NCI-H82 (cell line): ENCODE measurements at regions not wholly inside any gene's neighbourhood (a gene's known extent, or its start where the extent isn't known, plus 50 kb on each side); places are given as distances from the start of the nearest gene placed in this dataset.
"Not testable (repeated sequence)": the region's sequence is repeated elsewhere in the genome, so short reads cannot be mapped to it uniquely, and the experiment has no call there.

Source experiments
- DNase-seq: peaks from one replicate; lab custom pipeline; 2025; lab: John Stamatoyannopoulos, UW

DNA sequence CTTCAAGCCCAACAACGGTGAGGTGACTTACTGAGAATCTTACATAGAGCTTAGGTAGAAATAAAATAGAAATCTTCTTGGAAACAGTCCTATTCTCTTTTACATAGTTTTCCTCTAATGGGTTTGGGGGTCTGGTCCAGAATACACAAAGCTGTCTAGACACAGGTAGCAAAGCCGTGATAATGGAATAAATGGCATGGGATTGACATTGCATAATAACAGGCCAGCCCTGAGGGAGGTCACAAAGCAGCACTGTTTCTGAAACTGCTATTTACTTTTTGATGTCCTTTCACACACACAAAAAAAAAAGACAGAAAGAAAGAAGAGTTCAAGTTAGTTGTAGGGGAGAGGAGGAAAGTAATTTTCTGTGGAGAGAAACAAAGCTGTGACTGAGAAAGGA is 364.8 kb upstream of the SORCS1 start:
- no peak for DNase-seq

DNA sequence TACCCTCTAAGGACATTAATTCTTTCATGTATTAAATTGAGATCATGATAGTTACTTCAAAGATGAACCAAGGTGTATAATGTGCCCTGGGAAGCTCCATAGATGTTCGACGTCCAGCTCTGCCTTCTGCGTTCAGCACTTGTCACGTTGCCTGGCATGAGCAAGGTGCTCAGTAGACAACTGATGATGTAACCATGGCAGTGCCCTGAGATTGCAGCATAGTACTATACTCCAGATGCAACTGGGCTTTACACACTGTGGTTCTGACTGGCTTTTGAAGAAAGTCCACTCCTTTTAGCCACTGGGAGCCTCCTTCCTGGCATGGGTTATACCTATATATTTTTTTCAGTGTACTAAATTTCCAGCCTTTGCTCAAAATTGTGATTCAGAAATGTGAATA is 355.8 kb upstream of the SORCS1 start:
- no peak for DNase-seq

DNA sequence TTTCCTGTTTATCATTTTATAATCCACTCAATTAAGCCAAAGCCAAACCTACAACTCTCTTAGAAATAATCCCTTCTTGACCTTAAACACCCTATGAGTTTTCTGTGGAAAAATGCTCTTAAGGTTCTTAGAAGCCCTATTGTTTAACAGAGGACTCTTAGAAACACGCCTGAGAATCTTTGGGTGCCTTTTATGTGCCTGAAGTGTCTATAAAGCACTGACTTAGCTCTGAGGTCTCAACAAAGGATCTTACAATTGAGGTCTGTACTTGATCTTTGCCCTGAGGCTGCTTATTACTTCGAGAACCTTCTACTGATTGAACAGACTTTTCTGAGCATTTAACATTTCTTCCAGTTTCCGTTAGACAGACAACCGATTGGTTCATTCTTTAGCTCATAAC is 353.3 kb upstream of the SORCS1 start:
- no peak for DNase-seq

DNA sequence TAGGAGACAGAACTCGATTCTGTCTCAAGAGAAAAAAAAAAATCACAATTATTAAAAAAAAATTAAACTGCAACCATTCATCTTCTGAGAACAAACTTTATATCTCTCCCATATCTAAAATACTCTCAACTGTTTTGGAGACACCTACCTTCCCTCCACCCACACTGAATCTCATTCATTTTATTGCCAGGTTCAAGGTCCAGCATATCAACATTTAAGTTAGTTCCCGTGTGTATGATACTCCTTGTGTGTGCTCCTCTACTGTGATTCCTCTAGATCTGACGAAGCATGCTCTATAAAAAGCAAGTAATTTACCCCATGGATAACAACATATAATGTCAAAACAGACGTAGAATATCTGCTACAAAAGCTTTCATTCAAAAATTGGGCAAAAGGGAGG is 351.8 kb upstream of the SORCS1 start:
- no peak for DNase-seq

DNA sequence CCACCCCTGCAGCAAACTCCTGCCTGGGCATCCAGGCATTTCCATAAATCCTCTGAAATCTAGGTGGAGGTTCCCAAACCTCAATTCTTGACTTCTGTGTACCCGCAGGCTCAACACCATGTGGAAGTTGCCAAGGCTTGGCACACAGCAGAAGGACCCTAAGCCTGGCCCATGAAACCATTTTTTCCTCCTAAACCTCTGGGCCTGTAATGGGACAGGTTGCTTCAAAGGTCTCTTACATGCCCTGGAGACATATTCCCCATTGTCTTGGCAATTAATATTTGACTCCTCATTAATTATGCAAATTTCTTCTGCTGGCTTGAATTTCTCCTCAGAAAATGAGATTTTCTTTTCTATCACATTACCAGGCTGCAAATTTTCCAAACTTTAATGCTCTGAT is 339.5 kb upstream of the SORCS1 start:
- not testable (repeated sequence) for DNase-seq

DNA sequence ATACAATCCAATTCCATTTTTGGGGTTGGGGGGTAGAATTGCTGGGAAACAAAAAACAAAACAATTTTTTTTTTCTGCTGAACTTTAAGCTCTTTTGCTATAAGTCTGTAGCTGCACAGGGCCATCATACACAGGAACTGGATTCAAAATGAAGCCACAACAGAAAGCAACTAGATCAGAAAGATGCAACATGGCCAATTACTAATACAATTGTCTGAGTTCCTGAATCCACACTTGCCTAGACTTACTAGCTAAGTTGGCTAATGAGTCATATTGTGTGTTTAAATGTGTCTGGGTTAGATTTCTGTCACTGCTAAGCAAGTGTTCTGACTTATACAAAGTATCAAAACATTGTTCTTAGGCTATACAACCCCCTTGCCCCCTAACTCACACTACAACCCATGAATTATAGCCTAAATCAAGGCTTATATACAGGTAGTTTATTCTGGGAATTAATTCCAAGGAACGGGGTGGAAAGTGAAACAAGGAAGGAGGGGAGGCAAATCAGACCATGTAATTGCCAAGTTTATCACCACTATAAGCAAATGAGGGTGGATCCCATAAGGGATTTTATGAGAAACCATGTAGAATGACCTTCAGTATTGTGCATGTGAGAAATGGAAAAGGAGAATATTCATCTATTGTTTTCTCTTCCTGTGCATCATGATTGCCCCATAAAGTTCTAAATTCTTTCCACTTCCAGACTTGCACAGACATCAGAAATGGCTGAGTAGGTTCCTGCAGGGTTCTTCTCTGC is 337.9 kb upstream of the SORCS1 start:
- DNase-seq: no peak

DNA sequence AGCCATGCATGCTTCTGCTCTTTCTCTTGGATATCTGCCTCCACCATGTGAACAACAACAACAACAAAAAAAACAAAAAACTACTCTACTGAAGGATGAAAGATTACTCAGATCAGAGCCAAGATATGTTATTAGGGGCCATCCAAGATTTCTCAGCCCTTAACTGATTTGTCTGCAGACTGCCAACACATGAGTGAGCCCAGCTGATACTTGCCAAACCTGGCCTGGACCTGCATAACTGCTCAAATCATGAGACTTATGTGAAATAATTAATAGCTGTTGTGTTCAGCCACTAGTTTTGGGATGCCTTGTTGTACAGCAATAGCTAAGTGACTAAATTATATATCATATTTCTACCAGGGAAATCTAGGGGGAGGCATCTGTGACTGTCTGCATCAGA is 334.5 kb upstream of the SORCS1 start:
- no peak for DNase-seq

DNA sequence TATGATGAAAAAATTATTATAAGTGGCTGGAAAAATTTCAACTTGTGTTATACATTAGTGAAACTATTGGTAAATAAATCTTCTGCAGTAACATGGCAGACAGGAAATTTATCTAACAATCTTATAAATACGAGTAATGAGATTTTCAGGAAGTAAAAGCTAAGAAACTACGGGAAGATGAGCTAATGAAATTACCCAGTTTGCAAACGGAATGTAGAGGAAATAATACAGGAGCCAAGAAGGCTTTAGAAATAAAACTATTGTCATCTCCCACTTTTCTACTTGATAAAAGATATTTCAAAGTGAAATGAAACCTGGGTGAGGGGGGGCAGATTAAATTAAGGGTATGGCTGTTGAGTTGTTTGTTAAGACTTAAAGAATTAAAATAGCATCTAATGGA is 332.5 kb upstream of the SORCS1 start:
- DNase-seq: no peak

DNA sequence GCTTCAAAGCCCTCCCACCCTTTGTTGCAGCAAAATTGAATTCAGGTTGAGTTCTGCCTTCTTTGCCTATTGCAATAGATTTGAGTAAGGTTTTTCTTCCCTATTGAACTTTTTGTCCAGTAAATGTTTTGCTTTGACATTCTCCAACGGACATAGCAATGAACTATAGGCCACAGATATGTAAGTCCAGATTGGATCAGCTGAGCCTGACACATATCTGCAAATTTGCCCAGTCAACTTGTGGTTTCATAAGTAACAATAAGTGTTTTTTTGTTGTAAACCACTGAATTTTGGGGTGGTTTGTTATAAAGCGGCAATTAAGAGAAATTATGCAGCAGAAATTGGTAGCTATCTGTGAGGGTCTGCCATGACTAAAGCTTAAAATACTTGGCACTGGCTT is 332.1 kb upstream of the SORCS1 start:
- DNase-seq: no peak

DNA sequence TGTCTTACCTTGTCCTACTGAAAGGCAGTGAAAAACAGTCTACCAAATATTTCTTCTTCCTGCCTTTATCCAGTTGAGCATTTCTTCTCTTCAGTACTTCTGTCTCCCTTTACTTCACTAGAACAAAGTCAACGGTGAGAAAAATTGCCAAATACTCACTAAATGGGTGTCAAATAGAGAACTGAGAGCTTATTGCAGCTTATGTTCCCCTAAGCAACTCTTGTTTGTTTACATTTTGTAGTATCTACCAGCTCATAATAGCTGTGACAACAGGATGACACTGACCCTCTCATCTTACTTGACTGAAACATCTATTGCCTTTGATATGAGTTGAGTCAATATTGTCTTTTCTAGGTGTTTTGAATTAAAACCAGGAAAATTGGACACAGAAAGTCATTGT is 327.9 kb upstream of the SORCS1 start:
- DNase-seq: no peak

DNA sequence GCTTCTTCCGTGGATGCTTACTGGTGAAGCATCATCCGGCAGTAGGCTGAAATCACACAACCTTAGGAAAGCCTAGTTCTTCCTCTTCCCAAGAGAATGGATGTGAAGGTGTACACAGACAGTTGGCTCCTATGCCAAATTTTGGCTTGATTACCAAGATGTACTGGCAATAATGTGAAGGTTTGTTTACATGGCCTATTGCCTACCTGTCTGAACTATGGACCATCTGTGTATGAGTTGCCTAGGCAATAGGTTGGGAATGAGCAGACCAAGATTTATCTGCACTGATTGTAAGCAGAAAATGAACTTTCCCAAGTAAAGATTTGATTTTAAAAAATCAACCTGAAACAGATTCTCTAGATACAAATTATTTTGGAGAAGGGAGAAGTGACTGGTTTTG is 325.9 kb upstream of the SORCS1 start:
- no peak for DNase-seq

DNA sequence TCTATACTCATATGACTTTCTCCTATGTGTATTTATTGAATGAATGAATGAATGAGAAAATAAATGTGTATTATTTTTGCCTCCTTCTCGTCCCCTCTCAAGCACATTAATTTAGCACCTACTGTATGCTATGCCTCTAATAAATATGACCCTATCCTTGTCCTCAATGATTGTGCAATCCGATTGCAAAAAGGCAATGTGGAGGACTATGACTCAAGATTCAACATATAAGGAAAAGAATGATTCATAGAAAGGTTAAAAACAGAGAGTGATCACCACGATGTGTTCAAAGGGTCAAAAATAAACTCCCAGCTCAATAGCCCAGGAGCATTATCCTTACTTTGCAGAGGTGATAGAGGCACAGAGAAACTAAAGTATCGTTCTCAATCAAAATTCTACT is 322.8 kb upstream of the SORCS1 start:
- no peak for DNase-seq

DNA sequence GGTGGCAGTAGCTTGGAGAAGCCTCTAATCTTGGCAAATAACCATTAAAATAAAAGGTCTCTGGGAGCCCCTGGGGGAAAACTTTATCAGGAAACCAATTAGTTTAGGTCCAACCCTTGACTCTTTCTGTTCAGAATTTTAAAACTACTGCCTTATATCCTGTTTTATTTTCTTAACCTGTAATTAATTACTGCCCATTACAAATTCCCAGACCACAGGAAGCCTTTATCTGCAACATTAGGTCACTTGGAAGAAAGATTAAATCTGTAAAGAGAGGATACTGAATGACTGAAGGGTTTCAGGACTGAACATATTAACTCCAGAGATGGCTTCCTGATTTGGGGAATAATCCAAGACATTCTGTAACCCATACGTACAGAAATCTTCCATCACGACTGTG is 320.5 kb upstream of the SORCS1 start:
- no peak for DNase-seq

DNA sequence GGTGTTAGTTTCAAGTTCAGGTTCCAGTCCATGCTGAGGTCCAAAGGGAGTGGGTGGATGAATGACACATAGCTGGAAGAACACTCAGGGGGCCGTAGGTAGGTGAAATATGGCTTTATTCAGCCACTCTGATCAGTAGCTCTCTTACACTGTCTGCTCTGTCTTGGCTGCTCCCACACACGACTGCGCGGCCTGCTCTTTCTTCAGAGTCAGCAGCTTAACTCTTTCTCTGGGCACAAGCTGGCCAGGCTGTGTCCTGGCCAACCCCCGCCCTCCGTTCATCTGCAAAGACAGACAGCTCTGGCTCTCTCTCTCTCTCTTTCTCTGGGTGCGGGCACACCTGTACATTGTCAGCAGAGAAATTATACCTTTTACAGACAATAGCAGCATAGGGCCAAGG is 317.4 kb upstream of the SORCS1 start:
- no peak for DNase-seq

DNA sequence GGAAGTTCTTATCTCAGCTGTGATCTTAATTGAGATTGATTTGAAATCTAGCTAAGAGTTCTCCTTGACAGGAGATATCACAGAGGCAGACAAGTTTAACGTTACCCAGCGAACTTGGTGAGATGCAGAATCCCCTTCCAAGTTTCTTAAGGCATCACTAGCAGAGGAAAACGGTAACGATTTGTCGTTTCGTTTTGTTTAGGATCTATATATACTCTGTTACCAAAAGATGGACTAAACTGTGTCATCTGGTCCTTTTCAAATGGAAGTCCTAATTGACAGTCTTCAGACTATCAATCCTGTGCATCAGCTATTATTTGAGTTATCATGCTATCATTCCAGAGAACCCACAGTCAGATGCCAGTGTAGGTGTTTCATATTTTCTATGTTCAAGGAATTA is 316.7 kb upstream of the SORCS1 start:
- DNase-seq: no peak

DNA sequence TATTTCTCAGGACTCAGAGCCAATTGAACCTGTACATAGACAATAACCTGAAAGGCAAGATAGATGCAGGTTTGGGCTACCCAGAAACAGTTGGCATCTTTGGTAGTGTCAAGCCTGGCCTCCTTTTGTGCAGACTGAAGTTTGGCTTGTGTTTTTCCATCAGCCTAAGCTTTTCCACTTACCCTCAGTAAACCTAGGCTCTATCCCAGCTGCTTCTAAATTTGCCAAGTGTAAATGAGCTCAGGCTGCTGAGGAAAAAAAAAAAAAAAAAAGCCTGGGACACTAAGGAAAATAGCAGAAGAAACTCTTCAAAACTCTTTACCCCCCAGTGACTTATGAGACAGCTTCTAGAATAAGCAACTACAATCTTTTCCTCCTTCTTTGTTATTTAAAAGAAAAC is 316.3 kb upstream of the SORCS1 start:
- DNase-seq: no peak

DNA sequence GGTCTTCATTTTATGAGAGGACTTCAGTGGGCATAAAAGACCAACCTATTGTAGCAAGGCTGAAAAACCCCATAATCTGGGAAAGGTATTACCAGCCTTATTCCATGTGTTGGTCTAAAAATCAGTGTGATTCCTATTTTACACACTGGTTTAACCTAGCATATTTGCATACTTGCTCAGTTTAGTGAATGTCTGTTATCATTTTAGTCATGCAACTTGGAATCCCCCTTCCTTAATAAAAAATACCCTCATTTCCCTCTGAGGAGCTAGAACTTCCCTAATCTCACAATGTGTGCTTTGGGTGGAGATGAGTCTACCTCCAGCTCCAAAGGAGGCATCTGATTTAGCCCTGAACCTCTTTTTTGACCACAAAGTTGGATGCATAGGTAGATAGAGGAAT is 312.8 kb upstream of the SORCS1 start:
- no peak for DNase-seq

DNA sequence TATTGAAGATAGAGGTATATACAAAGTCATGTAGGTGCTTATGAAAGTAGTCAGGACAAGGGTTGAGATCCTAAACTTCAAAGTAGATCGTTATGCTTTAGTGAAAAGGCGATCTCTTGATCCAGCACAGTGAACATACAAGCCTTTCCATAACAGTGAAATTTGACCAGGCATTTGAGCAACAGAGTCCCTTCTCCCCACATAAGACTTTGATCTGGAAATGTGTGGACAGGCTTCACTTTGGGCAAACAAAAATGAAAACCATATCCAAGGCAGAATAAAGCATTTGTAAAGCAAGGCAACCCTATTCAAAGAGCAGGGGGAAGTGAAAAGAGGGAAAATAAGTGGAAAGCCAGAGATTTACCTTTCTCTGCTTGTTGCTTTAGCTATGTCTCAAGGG is 311.9 kb upstream of the SORCS1 start:
- no peak for DNase-seq

DNA sequence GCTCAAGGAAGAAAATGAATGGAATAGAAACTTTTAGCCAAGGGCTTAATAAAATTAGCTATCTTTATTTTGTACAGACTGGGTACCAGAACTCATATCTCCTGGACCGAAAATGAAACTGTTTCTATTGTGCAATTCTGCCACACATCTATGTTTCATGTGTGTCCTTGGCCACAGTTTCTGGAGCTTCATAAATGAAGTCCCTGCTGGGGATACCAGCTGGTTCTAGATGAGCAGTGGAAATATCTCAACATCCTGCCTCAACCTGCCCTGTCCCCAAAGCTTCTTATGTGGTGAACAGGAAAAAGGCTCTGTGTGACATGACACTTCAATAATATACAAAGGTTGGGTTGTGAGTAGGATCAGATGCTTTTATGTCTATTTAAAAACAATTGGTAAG is 310.1 kb upstream of the SORCS1 start:
- DNase-seq: no peak

DNA sequence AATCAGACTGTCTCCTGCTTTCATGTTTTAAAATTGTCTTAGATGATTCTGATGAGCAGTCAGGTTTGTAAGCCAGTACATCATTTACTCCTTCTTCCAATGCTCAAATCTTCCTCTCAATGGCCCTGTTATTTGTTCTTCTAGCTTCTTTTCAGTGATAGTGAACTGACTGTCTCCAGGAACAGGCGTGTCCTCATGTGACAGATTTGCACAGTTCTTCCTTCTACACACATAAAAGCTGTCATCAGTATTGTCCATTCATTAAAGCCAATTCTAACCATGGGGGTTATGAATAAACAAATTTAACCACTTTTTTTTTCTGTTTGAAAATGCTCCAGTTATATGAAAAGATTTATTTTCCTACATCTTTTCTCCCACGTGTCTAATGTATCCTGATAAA is 308.7 kb upstream of the SORCS1 start:
- no peak for DNase-seq

DNA sequence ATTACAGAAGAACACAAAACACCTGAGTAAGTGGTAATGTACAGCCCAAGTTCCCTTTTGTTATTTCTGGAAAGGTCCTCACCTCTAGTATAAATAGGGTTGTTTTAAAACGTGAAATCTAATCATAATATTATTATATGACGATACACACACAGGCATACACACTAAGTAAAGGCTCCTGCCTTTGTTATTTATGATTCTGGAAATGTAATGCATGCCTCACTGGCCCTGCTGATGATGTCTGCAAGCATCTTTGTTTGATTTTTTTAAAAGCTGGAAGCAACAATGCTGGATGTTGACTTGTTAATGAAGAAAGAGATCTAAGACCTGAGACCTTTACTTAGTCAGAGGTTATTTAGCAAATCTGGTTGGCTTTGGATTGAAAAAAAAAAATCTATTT is 307.4 kb upstream of the SORCS1 start:
- no peak for DNase-seq

DNA sequence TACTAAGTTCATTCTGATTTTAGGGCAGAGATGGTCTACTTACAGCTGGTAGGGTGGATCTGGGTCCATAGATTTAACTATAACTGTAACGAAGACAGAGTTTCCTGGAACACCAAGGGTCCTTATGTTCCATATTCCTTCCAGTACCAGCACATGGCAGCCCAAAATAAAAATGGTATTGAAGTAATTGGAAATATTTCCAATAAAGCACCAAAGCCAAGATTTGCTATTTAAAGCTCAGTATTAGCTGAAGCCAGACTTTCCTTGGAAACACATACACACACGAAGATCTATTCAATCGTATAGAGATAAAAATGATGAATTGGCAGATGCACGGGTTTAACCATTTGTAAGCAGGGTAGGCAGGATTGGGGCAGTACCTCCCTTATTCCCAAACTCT is 289.1 kb upstream of the SORCS1 start:
- DNase-seq: no peak

DNA sequence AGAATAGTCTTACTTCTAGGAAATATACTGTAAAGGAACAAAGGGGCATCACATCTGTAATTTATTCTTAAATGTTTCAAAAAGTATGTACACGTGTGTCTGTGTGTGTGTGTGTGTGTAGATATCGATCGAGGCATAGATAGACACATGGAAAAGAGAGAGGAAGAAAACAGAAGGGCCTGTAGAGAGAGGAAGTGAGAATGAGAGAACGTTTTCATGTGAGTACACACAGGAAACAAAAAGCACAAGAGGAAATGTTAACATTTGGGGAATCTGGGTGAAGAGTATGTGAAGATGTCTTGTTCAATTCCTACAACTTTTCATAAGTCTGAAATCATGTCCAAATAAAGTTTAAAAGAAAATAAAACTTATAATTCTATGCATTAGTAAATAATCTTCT is 286.5 kb upstream of the SORCS1 start:
- no peak for DNase-seq

DNA sequence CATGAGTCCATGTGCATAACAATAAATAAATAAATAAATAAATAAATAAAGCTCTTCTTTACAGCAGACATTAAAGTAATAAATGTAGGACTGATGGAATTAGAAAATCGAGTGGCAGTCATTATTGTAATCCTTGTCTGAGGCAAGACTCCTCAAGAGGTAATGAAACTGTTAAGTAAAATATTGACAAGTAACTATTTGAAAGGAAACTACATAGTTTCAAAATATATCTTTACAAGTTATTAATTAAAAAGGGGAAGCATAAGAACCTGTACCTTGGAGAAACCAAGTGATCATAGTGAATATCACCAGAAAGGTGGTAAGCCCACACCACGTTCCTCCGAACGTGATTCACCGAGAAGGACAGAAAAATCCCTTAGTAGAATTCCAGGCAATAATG is 285.6 kb upstream of the SORCS1 start:
- DNase-seq: no peak

DNA sequence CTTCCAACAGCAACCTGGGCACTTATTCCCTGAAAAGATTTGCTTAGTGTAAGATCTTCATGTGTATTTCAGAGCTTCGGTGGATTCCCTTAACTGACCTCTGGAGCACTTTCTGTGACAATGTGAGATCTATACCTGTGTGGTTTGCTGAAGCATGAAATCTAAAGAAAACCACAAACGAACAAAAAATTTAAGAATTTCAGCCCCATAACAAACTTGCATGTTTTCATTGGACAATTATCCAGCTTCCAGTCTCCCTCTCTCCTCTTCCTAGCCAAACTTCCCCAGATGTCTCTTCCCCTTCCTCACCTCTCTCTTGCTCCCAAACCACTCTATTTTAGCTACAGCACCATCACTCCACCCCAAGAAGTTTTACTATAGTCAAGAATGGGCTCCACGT is 279.9 kb upstream of the SORCS1 start:
- no peak for DNase-seq
